Peyer's patch (tissue), 4 donors: ENCODE measurements at regions not wholly inside any gene's neighbourhood (a gene's known extent, or its start where the extent isn't known, plus 50 kb on each side); places are given as distances from the start of the nearest gene placed in this dataset.

Experiments
- CTCF ChIP-seq, 6 experiments: fragments of 450-650 bp in 4 of 6; fragments of 200-600 bp in 2 of 6; sonication (generic) in 1 of 6; IDR thresholded peaks; one replicate each; pipeline ENCODE4 v1.5.1; 2017 to 2019; ENCODE audit warnings: antibody characterized with exemption in 6 of 6, mild to moderate bottlenecking in 3 of 6, moderate library complexity in 1 of 6
- POLR2A ChIP-seq, 2 donors: fragments of 450-650 bp; IDR thresholded peaks; one replicate each; pipeline ENCODE4 v1.5.1; 2017; ENCODE audit warnings: antibody characterized with exemption in 2 of 2, mild to moderate bottlenecking in 2 of 2, moderate library complexity in 2 of 2

- TF ChIP-seq CTCF (IDR thresholded peaks at IDR 0.05) (no peak), POLR2A (IDR thresholded peaks at IDR 0.05) (no peak)
Measured at GRCh38 chr4:133776961-133777360, 424.6 kb downstream of the PABPC4L start.
